ENCODE measurements at regions not wholly inside any gene's neighbourhood (a gene's known extent, or its start where the extent isn't known, plus 50 kb on each side); places are given as distances from the start of the nearest gene placed in this dataset.

DNA sequence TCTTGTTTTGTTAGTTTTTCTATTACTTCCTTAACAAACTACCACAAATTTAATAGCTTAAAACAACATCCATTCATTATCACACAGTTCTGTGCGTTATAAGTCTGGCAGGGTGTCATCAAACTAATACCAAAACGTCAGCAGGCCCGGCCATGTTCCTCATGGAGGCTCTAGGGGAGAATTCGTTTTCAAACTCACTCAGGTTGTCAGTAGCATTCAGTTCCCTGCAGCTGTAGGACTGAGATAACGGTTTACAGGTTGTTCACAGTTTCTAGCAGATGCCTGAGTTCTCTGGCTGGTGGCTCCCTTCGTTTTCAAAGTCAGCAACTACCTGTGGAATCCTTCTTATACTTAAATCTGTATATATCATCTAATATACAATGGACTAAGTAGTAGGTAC, 72.5 kb upstream of the PRSS16 start:
- TF ChIP-seq MXI1 (conservative IDR thresholded peaks at IDR 0.05; ENCODE audit: poor library complexity, severe bottlenecking) (no peak), EZH2 (IDR thresholded peaks at IDR 0.05; ENCODE audit: borderline replicate concordance, insufficient read depth, low read length, poor library complexity, severe bottlenecking) (no peak), RAD21 (conservative IDR thresholded peaks at IDR 0.05) (no peak)
- H3K36me3 ChIP-seq (ENCODE audit: insufficient read depth, low read length), result no peaks in the 10 kb centered on the region
- H3K27ac ChIP-seq (ENCODE audit: low read length), result no peak overlapping the region
- no peaks in the 10 kb centered on the region for H3K27me3 ChIP-seq (ENCODE audit: insufficient read depth, low read depth, low read length)
- H3K9me3 ChIP-seq (ENCODE audit: low read length), result no peaks in the 10 kb centered on the region
- no peaks in the 10 kb centered on the region for H4K20me1 ChIP-seq (ENCODE audit: insufficient read depth)
- H3K4me3 ChIP-seq (ENCODE audit: low read length), result no peak overlapping the region
- no peak overlapping the region for H3K4me2 ChIP-seq (ENCODE audit: low read length)
- H3K9ac ChIP-seq (ENCODE audit: low read length), result no peak overlapping the region
- H3K9me2 ChIP-seq (ENCODE audit: insufficient read depth, low read length), result no peaks in the 10 kb centered on the region
- no peak overlapping the region for H2AFZ ChIP-seq (ENCODE audit: low read depth, low read length)
- H3K79me2 ChIP-seq (replicated peaks; ENCODE audit: insufficient read depth, low read length), result no peaks in the 10 kb centered on the region
- no peaks in the 10 kb centered on the region for H3F3A ChIP-seq (ENCODE audit: insufficient read depth, low read length, poor library complexity, severe bottlenecking)

DNA sequence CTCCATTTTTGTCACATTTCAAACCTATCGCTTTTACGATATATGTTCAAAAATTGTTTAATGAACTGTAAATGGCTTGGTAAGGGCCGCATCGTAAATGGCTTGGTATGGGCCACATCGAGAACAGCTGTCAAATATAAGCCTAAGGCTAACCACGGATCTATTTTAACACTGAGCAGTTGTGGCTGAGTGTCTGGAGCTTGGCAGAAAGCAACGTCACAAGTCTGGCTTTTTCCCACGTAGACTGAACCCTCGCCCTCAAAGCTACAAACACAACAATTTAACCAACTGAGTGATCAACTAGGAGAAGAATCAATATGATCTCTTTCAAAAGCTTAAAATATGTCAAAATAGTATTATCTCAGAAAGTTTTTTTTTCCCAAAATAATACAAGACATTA, 71.4 kb upstream of the PRSS16 start:
- Histone ChIP-seq H3F3A (ENCODE audit: insufficient read depth, low read length, poor library complexity, severe bottlenecking) (no peaks in the 10 kb centered on the region), H3K9me2 (ENCODE audit: insufficient read depth, low read length) (no peaks in the 10 kb centered on the region), H3K36me3 (ENCODE audit: insufficient read depth, low read length) (no peaks in the 10 kb centered on the region), H2AFZ (ENCODE audit: low read depth, low read length) (no peak overlapping the region), H3K27ac (ENCODE audit: low read length) (no peak overlapping the region), H3K9me3 (ENCODE audit: low read length) (no peaks in the 10 kb centered on the region), H3K4me2 (ENCODE audit: low read length) (no peak overlapping the region), H3K9ac (ENCODE audit: low read length) (no peak overlapping the region), H4K20me1 (ENCODE audit: insufficient read depth) (no peaks in the 10 kb centered on the region), H3K79me2 (replicated peaks; ENCODE audit: insufficient read depth, low read length) (no peaks in the 10 kb centered on the region), H3K4me3 (ENCODE audit: low read length) (peak overlapping the region; percentile 80), H3K27me3 (ENCODE audit: insufficient read depth, low read depth, low read length) (no peaks in the 10 kb centered on the region)
- TF ChIP-seq EP300 (conservative IDR thresholded peaks at IDR 0.05; ENCODE audit: poor library complexity, severe bottlenecking) (no peak), POLR2AphosphoS5 (IDR thresholded peaks at IDR 0.05) (no peak), REST (IDR thresholded peaks at IDR 0.05; ENCODE audit: borderline replicate concordance) (no peak), RAD21 (conservative IDR thresholded peaks at IDR 0.05) (no peak), EZH2 (IDR thresholded peaks at IDR 0.05; ENCODE audit: borderline replicate concordance, insufficient read depth, low read length, poor library complexity, severe bottlenecking) (no peak), SMC3 (conservative IDR thresholded peaks at IDR 0.05; ENCODE audit: poor library complexity) (no peak), CTCF (IDR thresholded peaks at IDR 0.05; ENCODE audit: poor library complexity, severe bottlenecking) (no peak), TAF1 (IDR thresholded peaks at IDR 0.05; ENCODE audit: low read depth) (no peak), MXI1 (conservative IDR thresholded peaks at IDR 0.05; ENCODE audit: poor library complexity, severe bottlenecking) (no peak)
